ENCODE measurements at regions not wholly inside any gene's neighbourhood (a gene's known extent, or its start where the extent isn't known, plus 50 kb on each side); places are given as distances from the start of the nearest gene placed in this dataset.
"Not testable (repeated sequence)": the region's sequence is repeated elsewhere in the genome, so short reads cannot be mapped to it uniquely, and the experiment has no call there.

- Histone ChIP-seq H3K36me3 (ENCODE audit: insufficient read depth) (no peaks in the 10 kb centered on the region), H3K4me3 (ENCODE audit: low read depth, low read length) (no peak overlapping the region), H3K27ac (ENCODE audit: low read depth) (no peak overlapping the region), H3K4me1 (ENCODE audit: insufficient read depth) (no peaks in the 10 kb centered on the region)
- 89% methylated on average over 2 of the region's 2 CpGs for whole genome bisulfite sequencing
- DNase-seq (ENCODE audit: extremely low spot score): no peak
Observed at GRCh38 chr2:183438541-183438940, 314.3 kb downstream of the NUP35 start.

DNA sequence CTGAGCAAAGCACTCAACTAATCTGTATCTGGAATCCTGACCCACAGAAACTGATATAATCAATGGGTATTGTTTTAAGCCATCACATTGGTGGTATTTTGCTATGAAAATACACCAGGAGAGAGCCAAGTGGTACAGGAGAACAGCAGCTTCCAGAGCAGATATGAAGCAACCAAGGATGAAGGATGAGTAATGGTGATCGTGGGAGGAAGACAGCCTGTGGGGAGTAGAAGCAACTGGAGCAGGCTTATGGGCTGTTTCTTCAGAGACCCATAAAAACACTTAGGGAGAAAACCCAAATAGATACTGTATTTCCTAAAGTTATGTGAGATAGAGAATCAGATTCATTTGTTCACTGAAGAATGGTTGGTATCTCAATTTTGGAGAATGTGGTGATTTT, 330.8 kb downstream of the NUP35 start:
- no peak overlapping the region for H3K27ac ChIP-seq (ENCODE audit: low read depth)
- no peak overlapping the region for H3K4me3 ChIP-seq (ENCODE audit: low read depth, low read length)
- no peaks in the 10 kb centered on the region for H3K36me3 ChIP-seq (ENCODE audit: insufficient read depth)
- 88% methylated on average over 1 of the region's 1 CpG for WGBS
- no peaks in the 10 kb centered on the region for H3K4me1 ChIP-seq (ENCODE audit: insufficient read depth)
- DNase-seq (ENCODE audit: extremely low spot score): no peak

DNA sequence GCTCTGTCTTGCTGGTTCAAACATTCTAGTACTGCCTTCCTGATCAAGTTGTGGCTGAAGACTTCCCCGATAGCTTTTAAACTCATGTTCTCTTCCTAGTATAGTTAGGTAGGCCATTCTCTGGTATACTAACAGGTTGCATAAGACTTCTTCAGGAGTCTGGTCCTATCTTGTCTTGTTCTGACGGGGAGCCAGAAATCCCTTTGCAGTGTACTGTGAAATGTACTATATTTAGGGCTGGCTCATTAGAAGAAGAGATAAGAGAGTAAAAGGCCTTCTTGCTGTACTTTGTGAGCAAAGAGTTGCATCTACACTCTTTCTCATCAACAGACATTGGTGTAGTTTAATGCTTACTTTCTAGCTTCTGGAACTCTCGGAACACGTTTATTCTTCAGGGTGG, 331.9 kb downstream of the NUP35 start:
- Histone ChIP-seq H3K36me3 (ENCODE audit: insufficient read depth) (no peaks in the 10 kb centered on the region), H3K4me1 (ENCODE audit: insufficient read depth) (no peaks in the 10 kb centered on the region), H3K4me3 (ENCODE audit: low read depth, low read length) (no peak overlapping the region), H3K27ac (ENCODE audit: low read depth) (no peak overlapping the region)
- DNase-seq (ENCODE audit: extremely low spot score): no peak
- WGBS: 84% methylated on average over 4 of the region's 4 CpGs

DNA sequence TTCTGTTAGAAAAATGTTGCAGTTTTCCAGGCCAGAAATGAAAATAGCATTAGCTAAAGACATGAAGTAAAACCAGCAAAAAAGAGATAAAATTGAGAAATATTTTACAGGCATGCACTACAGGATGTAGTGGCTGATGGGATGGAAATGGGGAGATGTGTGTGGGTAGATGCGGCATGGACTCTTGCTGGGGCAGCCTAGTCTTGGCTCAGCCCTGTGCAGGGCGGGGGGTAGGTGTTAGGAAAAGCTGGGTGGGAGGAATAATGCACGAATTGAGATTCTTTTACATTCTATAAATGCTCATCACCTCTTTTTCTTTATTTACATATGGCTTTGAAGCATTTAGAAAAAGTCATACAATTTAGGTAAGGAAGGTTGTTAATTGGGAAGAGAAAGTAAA, 334.2 kb downstream of the NUP35 start:
- WGBS: 76% methylated on average over 3 of the region's 3 CpGs
- H3K27ac ChIP-seq (ENCODE audit: low read depth): no peak overlapping the region
- H3K36me3 ChIP-seq (ENCODE audit: insufficient read depth): no peaks in the 10 kb centered on the region
- no peak overlapping the region for H3K4me3 ChIP-seq (ENCODE audit: low read depth, low read length)
- no peaks in the 10 kb centered on the region for H3K4me1 ChIP-seq (ENCODE audit: insufficient read depth)
- no peak for DNase-seq (ENCODE audit: extremely low spot score)

- H3K4me1 ChIP-seq (ENCODE audit: insufficient read depth): no peaks in the 10 kb centered on the region
- H3K36me3 ChIP-seq (ENCODE audit: insufficient read depth): no peaks in the 10 kb centered on the region
- no peak overlapping the region for H3K27ac ChIP-seq (ENCODE audit: low read depth)
- DNase-seq (ENCODE audit: extremely low spot score): no peak
- WGBS: 42% methylated on average over 4 of the region's 4 CpGs
- no peak overlapping the region for H3K4me3 ChIP-seq (ENCODE audit: low read depth, low read length)
Observed at GRCh38 chr2:183459466-183459865, 335.2 kb downstream of the NUP35 start.

DNA sequence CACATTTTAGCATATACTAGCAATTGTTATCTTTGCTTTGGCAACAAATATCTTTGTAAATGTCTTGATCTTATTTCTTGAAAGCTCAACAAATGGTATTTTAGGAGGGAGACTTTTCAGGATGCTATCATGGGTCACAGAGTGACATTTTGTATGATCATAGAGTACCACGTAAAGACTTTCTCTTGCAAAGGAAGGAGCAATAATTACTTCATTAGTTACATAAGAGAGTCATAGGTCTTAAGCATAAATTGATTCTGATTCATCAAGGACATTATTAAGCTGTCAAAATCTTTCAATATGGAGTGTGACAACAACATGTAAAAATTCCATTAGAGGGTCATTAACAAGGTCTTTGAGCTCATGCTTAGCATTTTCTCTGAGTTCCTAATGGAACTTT, 339.6 kb downstream of the NUP35 start:
- DNase-seq (ENCODE audit: extremely low spot score): no peak
- H3K4me3 ChIP-seq (ENCODE audit: low read depth, low read length): no peak overlapping the region
- H3K36me3 ChIP-seq (ENCODE audit: insufficient read depth): no peaks in the 10 kb centered on the region
- H3K4me1 ChIP-seq (ENCODE audit: insufficient read depth): no peaks in the 10 kb centered on the region
- WGBS: 80% methylated on average over 1 of the region's 1 CpG
- no peak overlapping the region for H3K27ac ChIP-seq (ENCODE audit: low read depth)

DNA sequence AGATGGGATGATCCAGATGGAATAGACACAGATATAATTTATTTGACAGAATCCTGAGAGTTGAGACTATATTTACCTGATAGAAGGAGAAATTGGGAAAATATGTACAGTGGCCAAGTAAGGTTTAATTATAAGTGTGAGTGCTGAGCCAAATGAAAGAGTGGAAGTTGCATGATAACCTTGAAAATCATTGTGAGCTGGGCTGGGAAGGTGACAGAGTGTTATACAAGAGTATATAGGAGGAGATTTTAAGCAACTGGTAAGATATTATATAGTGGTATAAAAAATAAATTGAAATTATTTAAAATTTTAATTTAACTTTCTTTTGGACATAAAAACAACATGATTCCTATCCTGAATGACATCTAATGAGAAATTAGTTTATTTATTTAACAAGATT, 340.8 kb downstream of the NUP35 start:
- Histone ChIP-seq H3K4me1 (ENCODE audit: insufficient read depth) (no peaks in the 10 kb centered on the region), H3K36me3 (ENCODE audit: insufficient read depth) (no peaks in the 10 kb centered on the region), H3K27ac (ENCODE audit: low read depth) (no peak overlapping the region), H3K4me3 (ENCODE audit: low read depth, low read length) (no peak overlapping the region)
- no peak for DNase-seq (ENCODE audit: extremely low spot score)

- no peak for DNase-seq (ENCODE audit: extremely low spot score)
- H3K36me3 ChIP-seq (ENCODE audit: insufficient read depth): no peaks in the 10 kb centered on the region
- 78% methylated on average over 10 of the region's 10 CpGs for WGBS
- H3K4me3 ChIP-seq (ENCODE audit: low read depth, low read length): no peak overlapping the region
- no peaks in the 10 kb centered on the region for H3K4me1 ChIP-seq (ENCODE audit: insufficient read depth)
- no peak overlapping the region for H3K27ac ChIP-seq (ENCODE audit: low read depth)
Observed at GRCh38 chr2:183474912-183475695, 350.9 kb downstream of the NUP35 start.

GRCh38 chr2:183476490-183476889, 352.2 kb downstream of the NUP35 start:
- Histone ChIP-seq H3K4me1 (ENCODE audit: insufficient read depth) (no peaks in the 10 kb centered on the region), H3K36me3 (ENCODE audit: insufficient read depth) (no peaks in the 10 kb centered on the region), H3K27ac (ENCODE audit: low read depth) (no peak overlapping the region), H3K4me3 (ENCODE audit: low read depth, low read length) (no peak overlapping the region)
- DNase-seq (ENCODE audit: extremely low spot score): no peak

- WGBS: 82% methylated on average over 2 of the region's 2 CpGs
- Histone ChIP-seq H3K4me3 (ENCODE audit: low read depth, low read length) (no peak overlapping the region), H3K36me3 (ENCODE audit: insufficient read depth) (no peaks in the 10 kb centered on the region), H3K4me1 (ENCODE audit: insufficient read depth) (no peaks in the 10 kb centered on the region), H3K27ac (ENCODE audit: low read depth) (no peak overlapping the region)
- no peak for DNase-seq (ENCODE audit: extremely low spot score)
Observed at GRCh38 chr2:183477296-183477695, 353.1 kb downstream of the NUP35 start.

GRCh38 chr2:183478941-183479595, 354.8 kb downstream of the NUP35 start:
- not testable (repeated sequence) for H3K4me1 ChIP-seq (ENCODE audit: insufficient read depth); H3K4me3 ChIP-seq (ENCODE audit: low read depth, low read length); H3K27ac ChIP-seq (ENCODE audit: low read depth); DNase-seq (ENCODE audit: extremely low spot score); H3K36me3 ChIP-seq (ENCODE audit: insufficient read depth)
- 97% methylated on average over 39 of the region's 39 CpGs for WGBS

DNA sequence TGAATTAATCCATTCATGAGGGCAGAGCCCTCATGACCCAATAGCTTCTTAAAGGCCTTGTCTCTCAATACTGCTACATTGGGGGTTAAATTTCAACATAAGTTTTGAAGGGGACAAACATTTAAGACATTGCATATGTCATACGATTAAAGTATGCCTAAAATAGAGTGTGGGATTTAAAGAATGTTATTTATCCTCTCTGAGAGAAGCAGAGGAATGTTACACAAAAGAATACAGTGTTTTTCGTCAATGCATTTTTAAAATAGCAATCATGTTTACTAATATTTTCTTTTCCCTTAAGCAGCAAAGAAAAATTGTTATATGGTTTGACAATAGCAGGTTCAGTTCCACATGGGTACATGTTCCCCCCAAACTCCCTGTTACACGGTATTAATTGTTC, 363.1 kb downstream of the NUP35 start:
- H3K36me3 ChIP-seq (ENCODE audit: insufficient read depth): no peaks in the 10 kb centered on the region
- H3K4me3 ChIP-seq (ENCODE audit: low read depth, low read length): no peak overlapping the region
- no peaks in the 10 kb centered on the region for H3K4me1 ChIP-seq (ENCODE audit: insufficient read depth)
- DNase-seq (ENCODE audit: extremely low spot score): no peak
- WGBS: 65% methylated on average over 3 of the region's 3 CpGs
- no peak overlapping the region for H3K27ac ChIP-seq (ENCODE audit: low read depth)

GRCh38 chr2:183488421-183488820, 364.2 kb downstream of the NUP35 start:
- Histone ChIP-seq H3K36me3 (ENCODE audit: insufficient read depth) (no peaks in the 10 kb centered on the region), H3K4me1 (ENCODE audit: insufficient read depth) (no peaks in the 10 kb centered on the region), H3K4me3 (ENCODE audit: low read depth, low read length) (no peak overlapping the region), H3K27ac (ENCODE audit: low read depth) (no peak overlapping the region)
- DNase-seq (ENCODE audit: extremely low spot score): no peak

DNA sequence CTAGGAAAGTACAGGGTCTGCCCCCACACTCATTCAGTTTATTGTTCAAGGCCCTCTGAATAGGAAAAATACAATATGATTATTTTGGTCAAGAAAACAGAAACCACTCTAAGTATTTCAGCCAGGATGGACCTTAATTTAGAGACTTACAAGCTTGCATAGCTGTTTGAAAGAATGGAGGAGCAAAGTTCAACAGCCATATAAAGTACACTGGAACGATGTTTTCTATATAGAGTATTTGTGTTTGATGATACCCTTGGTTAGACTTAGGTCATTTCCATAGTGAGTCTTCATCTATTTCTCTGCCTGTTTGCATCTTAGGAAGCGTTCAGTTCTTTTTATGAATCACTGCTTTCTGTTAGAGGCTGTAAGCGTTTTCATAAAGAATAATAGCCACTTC, 366.2 kb downstream of the NUP35 start:
- no peaks in the 10 kb centered on the region for H3K4me1 ChIP-seq (ENCODE audit: insufficient read depth)
- no peak overlapping the region for H3K4me3 ChIP-seq (ENCODE audit: low read depth, low read length)
- WGBS: 54% methylated on average over 3 of the region's 3 CpGs
- no peak for DNase-seq (ENCODE audit: extremely low spot score)
- H3K36me3 ChIP-seq (ENCODE audit: insufficient read depth): no peaks in the 10 kb centered on the region
- H3K27ac ChIP-seq (ENCODE audit: low read depth): no peak overlapping the region
